HEK293T (cell line): ENCODE measurements at regions not wholly inside any gene's neighbourhood (a gene's known extent, or its start where the extent isn't known, plus 50 kb on each side); places are given as distances from the start of the nearest gene placed in this dataset.

Source experiments
- ARNT ChIP-seq: fragments of 450-650 bp; IDR thresholded peaks from 2 replicates; pipeline ENCODE4 v1.6.1; 2017; ENCODE audit warnings: mild to moderate bottlenecking
- CTBP1 ChIP-seq: fragments of 450-650 bp; IDR thresholded peaks from 2 replicates; pipeline ENCODE4 v1.6.1; 2016; ENCODE audit warnings: borderline replicate concordance
- ELF4 ChIP-seq: fragments of 450-650 bp; IDR thresholded peaks from 2 replicates; pipeline ENCODE4 v1.6.1; 2017; ENCODE audit warnings: antibody characterized with exemption
- FOXA1 ChIP-seq: fragments of 450-650 bp; IDR thresholded peaks from 2 replicates; pipeline ENCODE4 v1.6.1; 2016; ENCODE audit warnings: mild to moderate bottlenecking
- FOXK2 ChIP-seq: fragments of 450-650 bp; IDR thresholded peaks from 2 replicates; pipeline ENCODE4 v1.6.1; 2016; ENCODE audit warnings: mild to moderate bottlenecking
- FOXM1 ChIP-seq: fragments of 450-650 bp; IDR thresholded peaks from 2 replicates; pipeline ENCODE4 v1.6.1; 2017; ENCODE audit warnings: mild to moderate bottlenecking, borderline replicate concordance
- LEF1 ChIP-seq: fragments of 450-650 bp; IDR thresholded peaks from 2 replicates; pipeline ENCODE4 v1.6.1; 2017; ENCODE audit warnings: mild to moderate bottlenecking, borderline replicate concordance
- PKNOX1 ChIP-seq: fragments of 450-650 bp; IDR thresholded peaks from 2 replicates; pipeline ENCODE4 v1.6.1; 2016
- SP1 ChIP-seq: fragments of 450-650 bp; IDR thresholded peaks from 2 replicates; pipeline ENCODE4 v1.6.1; 2017
- SUZ12 ChIP-seq: fragments of 450-650 bp; IDR thresholded peaks from 2 replicates; pipeline ENCODE4 v1.6.1; 2016; ENCODE audit warnings: mild to moderate bottlenecking
- TARDBP ChIP-seq: fragments of 450-650 bp; IDR thresholded peaks from 2 replicates; pipeline ENCODE4 v1.6.1; 2016

- TF ChIP-seq SP1 (no peak), ELF4 (no peak), SUZ12 (no peak), FOXA1 (no peak), FOXK2 (no peak), FOXM1 (no peak), ARNT (no peak), CTBP1 (no peak), PKNOX1 (no peak), TARDBP (no peak), LEF1 (no peak)
Observed at GRCh38 chr1:73759011-73759410, 439.0 kb downstream of the LRRIQ3 start.
